Mucosa of stomach (tissue), 1 donor: ENCODE measurements at regions not wholly inside any gene's neighbourhood (a gene's known extent, or its start where the extent isn't known, plus 50 kb on each side); places are given as distances from the start of the nearest gene placed in this dataset.

Experiments
- H3K27me3 ChIP-seq: one replicate; pipeline ENCODE4 v1.7.0; 2013; ENCODE audit warnings: mild to moderate bottlenecking, low read length; ENCODE audit not compliant: control insufficient read depth, insufficient read depth
- H3K36me3 ChIP-seq: one replicate; pipeline ENCODE4 v1.7.0; 2013; ENCODE audit warnings: low read length; ENCODE audit not compliant: control insufficient read depth, insufficient read depth
- H3K4me1 ChIP-seq: one replicate; pipeline ENCODE4 v1.7.0; 2013; ENCODE audit warnings: mild to moderate bottlenecking, low read length; ENCODE audit not compliant: control insufficient read depth, insufficient read depth
- H3K4me3 ChIP-seq: one replicate; pipeline ENCODE4 v1.7.0; 2013; ENCODE audit warnings: low read length
- H3K9ac ChIP-seq: one replicate; pipeline ENCODE4 v1.7.0; 2013; ENCODE audit warnings: mild to moderate bottlenecking, low read length, moderate library complexity
- H3K9me3 ChIP-seq: one replicate; pipeline ENCODE4 v1.7.0; 2013; ENCODE audit warnings: mild to moderate bottlenecking, low read length, moderate library complexity; ENCODE audit not compliant: control insufficient read depth
- donor health status: Pancreatic carcinoma.

- Histone ChIP-seq H3K4me3 (no peak overlapping the region), H3K9me3 (no peaks in the 10 kb centered on the region), H3K27me3 (no peaks in the 10 kb centered on the region), H3K36me3 (no peaks in the 10 kb centered on the region), H3K4me1 (no peaks in the 10 kb centered on the region), H3K9ac (no peak overlapping the region)
Measured at GRCh38 chr2:144140891-144141290, 379.0 kb downstream of the ZEB2 start.

- H3K9me3 ChIP-seq = no peaks in the 10 kb centered on the region
- no peak overlapping the region for H3K9ac ChIP-seq
- no peaks in the 10 kb centered on the region for H3K27me3 ChIP-seq
- no peak overlapping the region for H3K4me3 ChIP-seq
- no peaks in the 10 kb centered on the region for H3K4me1 ChIP-seq
- H3K36me3 ChIP-seq = no peaks in the 10 kb centered on the region
Measured at GRCh38 chr2:144137705-144138428, 382.1 kb downstream of the ZEB2 start.

GRCh38 chr2:144137272-144137671 lies 382.6 kb downstream of the ZEB2 start:
- H3K27me3 ChIP-seq = no peaks in the 10 kb centered on the region
- H3K9me3 ChIP-seq = no peaks in the 10 kb centered on the region
- no peak overlapping the region for H3K4me3 ChIP-seq
- H3K36me3 ChIP-seq = no peaks in the 10 kb centered on the region
- no peaks in the 10 kb centered on the region for H3K4me1 ChIP-seq
- H3K9ac ChIP-seq = no peak overlapping the region

- Histone ChIP-seq H3K36me3 (no peaks in the 10 kb centered on the region), H3K27me3 (no peaks in the 10 kb centered on the region), H3K9ac (no peak overlapping the region), H3K9me3 (no peaks in the 10 kb centered on the region), H3K4me3 (no peak overlapping the region), H3K4me1 (no peaks in the 10 kb centered on the region)
Measured at GRCh38 chr2:144136297-144137010, 383.5 kb downstream of the ZEB2 start.

- Histone ChIP-seq H3K27me3 (no peaks in the 10 kb centered on the region), H3K9me3 (no peaks in the 10 kb centered on the region)
Measured at GRCh38 chr2:144133936-144134665, 385.8 kb downstream of the ZEB2 start.

GRCh38 chr2:144132357-144132756 lies 387.6 kb downstream of the ZEB2 start:
- Histone ChIP-seq H3K4me3 (no peak overlapping the region), H3K4me1 (no peaks in the 10 kb centered on the region)

More at GRCh38 chr2:144133936-144134665, 385.8 kb downstream of the ZEB2 start:
- Histone ChIP-seq H3K9ac (no peak overlapping the region), H3K4me3 (no peak overlapping the region), H3K36me3 (no peaks in the 10 kb centered on the region), H3K4me1 (no peaks in the 10 kb centered on the region)

GRCh38 chr2:144131042-144131441 lies 388.9 kb downstream of the ZEB2 start:
- no peaks in the 10 kb centered on the region for H3K4me1 ChIP-seq
- no peaks in the 10 kb centered on the region for H3K27me3 ChIP-seq
- H3K4me3 ChIP-seq = no peak overlapping the region
- no peaks in the 10 kb centered on the region for H3K36me3 ChIP-seq
- no peaks in the 10 kb centered on the region for H3K9me3 ChIP-seq
- H3K9ac ChIP-seq = no peak overlapping the region

More at GRCh38 chr2:144132357-144132756, 387.6 kb downstream of the ZEB2 start:
- Histone ChIP-seq H3K9ac (no peak overlapping the region), H3K9me3 (no peaks in the 10 kb centered on the region), H3K27me3 (no peaks in the 10 kb centered on the region), H3K36me3 (no peaks in the 10 kb centered on the region)

GRCh38 chr2:144130551-144130950 lies 389.4 kb downstream of the ZEB2 start:
- Histone ChIP-seq H3K4me1 (no peaks in the 10 kb centered on the region), H3K27me3 (no peaks in the 10 kb centered on the region), H3K4me3 (no peak overlapping the region), H3K9me3 (no peaks in the 10 kb centered on the region), H3K9ac (no peak overlapping the region), H3K36me3 (no peaks in the 10 kb centered on the region)

GRCh38 chr2:144128130-144128746 lies 391.7 kb downstream of the ZEB2 start:
- H3K27me3 ChIP-seq = no peaks in the 10 kb centered on the region
- no peaks in the 10 kb centered on the region for H3K36me3 ChIP-seq
- H3K9me3 ChIP-seq = no peaks in the 10 kb centered on the region
- no peak overlapping the region for H3K9ac ChIP-seq
- no peak overlapping the region for H3K4me3 ChIP-seq
- no peaks in the 10 kb centered on the region for H3K4me1 ChIP-seq

- Histone ChIP-seq H3K9me3 (no peaks in the 10 kb centered on the region), H3K27me3 (no peaks in the 10 kb centered on the region), H3K36me3 (no peaks in the 10 kb centered on the region)
Measured at GRCh38 chr2:144127693-144128092, 392.2 kb downstream of the ZEB2 start.

GRCh38 chr2:144126302-144126701 lies 393.6 kb downstream of the ZEB2 start:
- Histone ChIP-seq H3K9me3 (no peaks in the 10 kb centered on the region), H3K27me3 (no peaks in the 10 kb centered on the region), H3K4me3 (no peak overlapping the region), H3K4me1 (no peaks in the 10 kb centered on the region), H3K9ac (no peak overlapping the region), H3K36me3 (no peaks in the 10 kb centered on the region)

More at GRCh38 chr2:144127693-144128092, 392.2 kb downstream of the ZEB2 start:
- no peak overlapping the region for H3K9ac ChIP-seq
- no peak overlapping the region for H3K4me3 ChIP-seq
- no peaks in the 10 kb centered on the region for H3K4me1 ChIP-seq

GRCh38 chr2:144125751-144126150 lies 394.2 kb downstream of the ZEB2 start:
- H3K4me1 ChIP-seq = no peaks in the 10 kb centered on the region
- H3K9me3 ChIP-seq = no peaks in the 10 kb centered on the region
- no peak overlapping the region for H3K4me3 ChIP-seq
- no peaks in the 10 kb centered on the region for H3K36me3 ChIP-seq
- no peaks in the 10 kb centered on the region for H3K27me3 ChIP-seq
- no peak overlapping the region for H3K9ac ChIP-seq
